ENCODE measurements at regions not wholly inside any gene's neighbourhood (a gene's known extent, or its start where the extent isn't known, plus 50 kb on each side); places are given as distances from the start of the nearest gene placed in this dataset.
"Not testable (repeated sequence)": the region's sequence is repeated elsewhere in the genome, so short reads cannot be mapped to it uniquely, and the experiment has no call there.

- H3K9me3 ChIP-seq, result no peaks in the 10 kb centered on the region
- H3K36me3 ChIP-seq, result no peaks in the 10 kb centered on the region
- no peaks in the 10 kb centered on the region for H3K4me1 ChIP-seq
- DNase-seq, result no peak
- intact Hi-C loops (cut with DNase I), result no loop called here
- TF ChIP-seq EP300 (IDR thresholded peaks at IDR 0.05), result no peak
- TF ChIP-seq POLR2A (IDR thresholded peaks at IDR 0.05), result no peak
- no peak for TF ChIP-seq POLR2AphosphoS5 (IDR thresholded peaks at IDR 0.05)
- TF ChIP-seq CTCF (IDR thresholded peaks at IDR 0.05), result no peak
- H3K4me3 ChIP-seq, result no peak overlapping the region
- H3K27me3 ChIP-seq, result no peaks in the 10 kb centered on the region
- no peak overlapping the region for H3K27ac ChIP-seq
These were observed 519.7 kb downstream of the DIPK2A start for GRCh38 chr3:144491333-144491732.

GRCh38 chr3:144494651-144495050 lies 523.0 kb downstream of the DIPK2A start:
- H3K9me3 ChIP-seq; H3K4me3 ChIP-seq; H3K27me3 ChIP-seq; intact Hi-C loops (cut with DNase I); H3K27ac ChIP-seq; H3K4me1 ChIP-seq; H3K36me3 ChIP-seq; DNase-seq: not testable (repeated sequence)
- 90 to 92% methylated on average over 20 of the region's 20 CpGs for WGBS, 2 donors

GRCh38 chr3:144496141-144496835 lies 524.7 kb downstream of the DIPK2A start:
- Histone ChIP-seq H3K36me3 (no peaks in the 10 kb centered on the region), H3K9me3 (no peaks in the 10 kb centered on the region), H3K27me3 (no peaks in the 10 kb centered on the region), H3K4me1 (no peaks in the 10 kb centered on the region), H3K4me3 (no peak overlapping the region), H3K27ac (no peak overlapping the region)
- 58 to 75% methylated on average over 4 of the region's 4 CpGs for WGBS, 2 donors
- no peak for TF ChIP-seq POLR2AphosphoS5 (IDR thresholded peaks at IDR 0.05)
- DNase-seq, result no peak
- intact Hi-C loops (cut with DNase I), result no loop called here

- Histone ChIP-seq H3K4me3 (no peak overlapping the region), H3K27me3 (no peaks in the 10 kb centered on the region), H3K9me3 (no peaks in the 10 kb centered on the region), H3K36me3 (no peaks in the 10 kb centered on the region), H3K4me1 (no peaks in the 10 kb centered on the region), H3K27ac (no peak overlapping the region)
- intact Hi-C loops (cut with DNase I), result no loop called here
- no peak for TF ChIP-seq EP300 (IDR thresholded peaks at IDR 0.05)
- TF ChIP-seq POLR2AphosphoS5 (IDR thresholded peaks at IDR 0.05), result no peak
- no peak for TF ChIP-seq CTCF (IDR thresholded peaks at IDR 0.05)
- no peak for TF ChIP-seq POLR2A (IDR thresholded peaks at IDR 0.05)
- no peak for DNase-seq
- 87 to 89% methylated on average over 2 of the region's 2 CpGs for whole genome bisulfite sequencing, 2 donors
These were observed 525.8 kb downstream of the DIPK2A start for GRCh38 chr3:144497452-144497851.

GRCh38 chr3:144499001-144499930 lies 527.6 kb downstream of the DIPK2A start:
- WGBS, 2 donors, result 38 to 43% methylated on average over 2 of the region's 2 CpGs
- no peaks in the 10 kb centered on the region for H3K27me3 ChIP-seq
- TF ChIP-seq CTCF (IDR thresholded peaks at IDR 0.05) (no peak), POLR2AphosphoS5 (IDR thresholded peaks at IDR 0.05) (no peak), POLR2A (IDR thresholded peaks at IDR 0.05) (no peak), EP300 (IDR thresholded peaks at IDR 0.05) (no peak)
- H3K4me1 ChIP-seq, result no peaks in the 10 kb centered on the region
- no peak for DNase-seq
- intact Hi-C loops (cut with DNase I), result no loop called here
- H3K27ac ChIP-seq, result no peak overlapping the region
- no peaks in the 10 kb centered on the region for H3K9me3 ChIP-seq
- H3K4me3 ChIP-seq, result no peak overlapping the region
- no peaks in the 10 kb centered on the region for H3K36me3 ChIP-seq

Data from sigmoid colon (tissue), 6 donors.